Transverse colon (tissue), 4 donors: ENCODE measurements at regions not wholly inside any gene's neighbourhood (a gene's known extent, or its start where the extent isn't known, plus 50 kb on each side); places are given as distances from the start of the nearest gene placed in this dataset.

Experiments
- DNase-seq: peaks from one replicate; pipeline ENCODE4 v3.0.0-alpha.2; 2019
- H3K27ac ChIP-seq, 4 donors: fragments of 200-600 bp; sonication (generic); 2 replicates each; pipeline ENCODE4 v1.5.1; 2016 to 2018; ENCODE audit warnings: inconsistent platforms in 4 of 4
- H3K27me3 ChIP-seq: fragments of 200-600 bp; sonication (generic); 2 replicates; pipeline ENCODE4 v1.5.1; 2017; ENCODE audit warnings: inconsistent platforms
- H3K36me3 ChIP-seq, 4 donors: fragments of 200-600 bp; sonication (generic); 2 replicates each; pipeline ENCODE4 v1.5.1; 2017 to 2019; ENCODE audit warnings: inconsistent platforms in 4 of 4
- H3K4me1 ChIP-seq, 4 donors: fragments of 200-600 bp; sonication (generic); 2 replicates each; pipeline ENCODE4 v1.5.1; 2017 to 2020; ENCODE audit warnings: inconsistent platforms in 4 of 4
- H3K4me3 ChIP-seq, 4 donors: fragments of 200-600 bp; sonication (generic); 1 replicate in 1 of 4; 2 replicates in 3 of 4; pipeline versions ENCODE4 v1.5.1 to v1.6.1; 2017 to 2019; ENCODE audit warnings: inconsistent platforms in 4 of 4
- H3K9me3 ChIP-seq, 2 donors: fragments of 200-600 bp; sonication (generic); 2 replicates each; pipeline ENCODE4 v1.5.1; 2017 to 2019; ENCODE audit warnings: inconsistent platforms in 2 of 2
- EP300 ChIP-seq: sonication (generic); formaldehyde crosslinking; IDR thresholded peaks from one replicate; pipeline ENCODE4 v1.6.1; 2017; ENCODE audit warnings: antibody characterized with exemption, low read depth
- POLR2A ChIP-seq: fragments of 450-650 bp; IDR thresholded peaks from one replicate; pipeline ENCODE4 v1.6.1; 2016; ENCODE audit warnings: antibody characterized with exemption, mild to moderate bottlenecking, moderate library complexity
- POLR2AphosphoS5 ChIP-seq, 3 donors: sonication (generic); formaldehyde crosslinking; IDR thresholded peaks; one replicate each; pipeline ENCODE4 v1.6.1; 2016; ENCODE audit warnings: antibody characterized with exemption in 3 of 3
- WGBS, 2 donors: methylation state at CpG; one replicate each; pipeline ENCODE4 v1.1.5; 2018; ENCODE audit warnings: low coverage in 1 of 2; 5-methylcytosine and 5-hydroxymethylcytosine counted together
- in situ Hi-C, 4 donors: fragments of 200-750 bp; cut with MboI; loops; one replicate each; pipeline versions ENCODE4 v1.15.0 to v1.15.1; 2017; ENCODE audit warnings: low sequenced_read_pairs in 3 of 4, low pct_ligation_motif_present in 1 of 4, low pct_unique_long_range_greater_than_20kb in 1 of 4
- intact Hi-C: fragments of 100-400 bp; cut with DNase I; formaldehyde crosslinking; loops from one replicate; pipeline ENCODE4 v1.15.1; 2023; ENCODE audit warnings: low total_unique reads
- TF ChIP-seq, protein P1 (sequence below), 5 experiments: fragments of 200-600 bp in 3 of 5; fragments of 450-650 bp in 2 of 5; sonication (generic) in 3 of 5; IDR thresholded peaks; 1 replicate in 2 of 5; 2 replicates in 3 of 5; pipeline ENCODE4 v1.5.1; 2016 to 2017; ENCODE audit warnings: antibody characterized with exemption in 5 of 5, inconsistent platforms in 3 of 5, mild to moderate bottlenecking in 2 of 5, moderate library complexity in 1 of 5

- intact Hi-C loops (no loop called here), in situ Hi-C loops (no loop called here)
- Histone ChIP-seq H3K27me3 (no peaks in the 10 kb centered on the region), H3K4me1 (no peaks in the 10 kb centered on the region), H3K4me3 (no peak overlapping the region), H3K27ac (no peak overlapping the region), H3K9me3 (no peaks in the 10 kb centered on the region), H3K36me3 (no peaks in the 10 kb centered on the region)
- TF ChIP-seq POLR2AphosphoS5 (IDR thresholded peaks at IDR 0.05) = no peak
- TF ChIP-seq EP300 = no peak
- no peak for TF ChIP-seq POLR2A
- TF ChIP-seq, protein P1, sequence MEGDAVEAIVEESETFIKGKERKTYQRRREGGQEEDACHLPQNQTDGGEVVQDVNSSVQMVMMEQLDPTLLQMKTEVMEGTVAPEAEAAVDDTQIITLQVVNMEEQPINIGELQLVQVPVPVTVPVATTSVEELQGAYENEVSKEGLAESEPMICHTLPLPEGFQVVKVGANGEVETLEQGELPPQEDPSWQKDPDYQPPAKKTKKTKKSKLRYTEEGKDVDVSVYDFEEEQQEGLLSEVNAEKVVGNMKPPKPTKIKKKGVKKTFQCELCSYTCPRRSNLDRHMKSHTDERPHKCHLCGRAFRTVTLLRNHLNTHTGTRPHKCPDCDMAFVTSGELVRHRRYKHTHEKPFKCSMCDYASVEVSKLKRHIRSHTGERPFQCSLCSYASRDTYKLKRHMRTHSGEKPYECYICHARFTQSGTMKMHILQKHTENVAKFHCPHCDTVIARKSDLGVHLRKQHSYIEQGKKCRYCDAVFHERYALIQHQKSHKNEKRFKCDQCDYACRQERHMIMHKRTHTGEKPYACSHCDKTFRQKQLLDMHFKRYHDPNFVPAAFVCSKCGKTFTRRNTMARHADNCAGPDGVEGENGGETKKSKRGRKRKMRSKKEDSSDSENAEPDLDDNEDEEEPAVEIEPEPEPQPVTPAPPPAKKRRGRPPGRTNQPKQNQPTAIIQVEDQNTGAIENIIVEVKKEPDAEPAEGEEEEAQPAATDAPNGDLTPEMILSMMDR (IDR thresholded peaks at IDR 0.05) = no peak
- no peak for DNase-seq
Observed at GRCh38 chr1:190540366-190540765, 62.7 kb upstream of the BRINP3 start.

DNA sequence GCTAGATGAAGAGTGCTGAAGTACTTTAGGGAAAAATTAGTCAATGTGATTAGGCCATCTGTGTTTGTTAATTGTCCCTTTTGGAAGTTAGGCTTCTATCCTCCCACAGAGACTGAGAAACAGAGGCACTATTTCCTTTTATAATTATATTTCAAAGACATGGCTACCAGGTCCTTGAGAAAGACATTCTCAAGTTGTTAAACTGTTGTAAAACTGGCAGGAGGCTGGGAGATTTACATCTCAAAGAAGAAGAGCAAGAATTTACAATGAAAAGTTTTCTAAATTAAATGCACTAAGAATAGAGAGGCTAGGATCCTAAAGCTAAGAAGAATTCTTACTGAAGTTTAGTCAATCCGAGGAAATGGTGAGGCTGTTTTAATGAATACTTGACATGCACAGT is 74.0 kb upstream of the BRINP3 start:
- no peaks in the 10 kb centered on the region for H3K27me3 ChIP-seq
- H3K4me3 ChIP-seq = no peak overlapping the region
- no peak overlapping the region for H3K27ac ChIP-seq
- no peak for TF ChIP-seq POLR2A
- TF ChIP-seq, protein P1 (IDR thresholded peaks at IDR 0.05) = no peak
- TF ChIP-seq POLR2AphosphoS5 (IDR thresholded peaks at IDR 0.05) = no peak
- TF ChIP-seq EP300 = no peak
- 50 to 68% methylated on average over 1 of the region's 1 CpG for WGBS, 2 donors
- in situ Hi-C loops = no loop called here
- H3K4me1 ChIP-seq = no peaks in the 10 kb centered on the region
- no peaks in the 10 kb centered on the region for H3K9me3 ChIP-seq
- H3K36me3 ChIP-seq = no peaks in the 10 kb centered on the region
- no peak for DNase-seq
- intact Hi-C loops = no loop called here

DNA sequence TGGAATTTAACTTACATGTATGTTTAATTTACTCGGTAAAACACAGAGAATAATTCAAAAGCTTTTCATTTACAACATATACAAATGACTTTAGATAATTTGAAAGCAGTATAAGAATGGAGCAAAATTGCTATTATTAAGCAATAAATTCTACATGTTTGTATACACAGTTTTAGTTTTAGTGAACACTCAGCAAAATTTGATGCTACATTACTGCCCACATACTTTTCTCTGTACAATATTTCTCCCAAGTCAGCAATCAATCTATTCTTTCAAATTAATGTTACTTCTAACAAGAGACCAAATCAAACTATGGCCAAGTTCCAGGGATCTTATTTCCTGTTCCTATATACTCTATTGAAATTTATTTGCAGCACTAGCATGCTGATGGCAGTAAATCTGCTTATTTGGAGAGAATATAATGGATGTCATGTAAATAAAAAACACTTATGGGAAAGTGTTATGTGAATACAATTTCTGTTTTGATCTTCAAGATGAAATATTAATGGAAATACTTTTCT is 82.6 kb upstream of the BRINP3 start:
- 80 to 81% methylated on average over 1 of the region's 1 CpG for WGBS, 2 donors
- Histone ChIP-seq H3K36me3 (no peaks in the 10 kb centered on the region), H3K27me3 (no peaks in the 10 kb centered on the region), H3K9me3 (no peaks in the 10 kb centered on the region), H3K4me3 (no peak overlapping the region), H3K27ac (no peak overlapping the region), H3K4me1 (no peaks in the 10 kb centered on the region)
- TF ChIP-seq POLR2A = no peak
- TF ChIP-seq POLR2AphosphoS5 (IDR thresholded peaks at IDR 0.05) = no peak
- no peak for TF ChIP-seq EP300
- TF ChIP-seq, protein P1 (IDR thresholded peaks at IDR 0.05) = no peak
- no peak for DNase-seq
- in situ Hi-C loops = no loop called here
- intact Hi-C loops = no loop called here

DNA sequence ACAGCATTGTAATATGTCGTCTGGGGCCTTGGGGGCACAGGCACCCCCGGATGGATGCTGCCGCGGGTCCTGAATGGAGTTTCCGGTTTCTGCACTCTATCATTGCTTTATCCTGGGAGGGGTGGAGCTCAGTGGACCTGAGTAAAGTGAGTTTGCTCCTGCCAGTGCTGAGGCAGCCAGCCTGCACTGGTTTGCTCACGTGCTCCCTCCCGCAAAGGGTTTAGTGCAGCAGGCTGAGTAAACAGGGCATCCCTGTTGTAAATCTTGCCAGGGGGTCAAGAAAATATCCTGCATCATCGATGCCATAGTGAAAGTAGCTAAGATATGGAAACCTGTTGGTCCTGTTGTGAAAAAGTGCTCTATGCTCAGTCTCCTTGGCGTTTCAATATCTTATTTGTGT is 85.6 kb upstream of the BRINP3 start:
- TF ChIP-seq, protein P1 (IDR thresholded peaks at IDR 0.05) = no peak
- TF ChIP-seq EP300 = no peak
- no peak for TF ChIP-seq POLR2AphosphoS5 (IDR thresholded peaks at IDR 0.05)
- no peak for TF ChIP-seq POLR2A
- in situ Hi-C loops (no loop called here), intact Hi-C loops (no loop called here)
- H3K4me1 ChIP-seq = no peaks in the 10 kb centered on the region
- no peaks in the 10 kb centered on the region for H3K27me3 ChIP-seq
- no peaks in the 10 kb centered on the region for H3K9me3 ChIP-seq
- 45 to 88% methylated on average over 2 to 9 of the region's 9 CpGs for WGBS, 2 donors
- no peak overlapping the region for H3K27ac ChIP-seq
- DNase-seq = no peak
- H3K4me3 ChIP-seq = no peak overlapping the region
- no peaks in the 10 kb centered on the region for H3K36me3 ChIP-seq
